H9 (cell line): ENCODE measurements at regions not wholly inside any gene's neighbourhood (a gene's known extent, or its start where the extent isn't known, plus 50 kb on each side); places are given as distances from the start of the nearest gene placed in this dataset.

Experiments
- DNase-seq: peaks from one replicate; pipeline ENCODE4 v3.0.0-alpha.2; 2017
- H2AFZ ChIP-seq: one replicate; pipeline ENCODE4 v1.6.1; 2013; ENCODE audit warnings: mild to moderate bottlenecking, low read length, control low read depth, moderate library complexity
- H2AK5ac ChIP-seq: 2 replicates; pipeline ENCODE4 v1.6.1; 2013; ENCODE audit warnings: low read length, control low read depth, mixed read lengths; ENCODE audit not compliant: insufficient read length
- H2BK120ac ChIP-seq: one replicate; pipeline ENCODE4 v1.6.1; 2013; ENCODE audit warnings: low read depth, mild to moderate bottlenecking, low read length, control low read depth, inconsistent platforms; ENCODE audit not compliant: poor library complexity, severe bottlenecking
- H2BK12ac ChIP-seq: 2 replicates; pipeline ENCODE4 v1.6.1; 2013; ENCODE audit warnings: low read length, control low read depth, mixed read lengths, low read depth; ENCODE audit not compliant: insufficient read length
- H2BK15ac ChIP-seq: 2 replicates; pipeline ENCODE4 v1.6.1; 2013; ENCODE audit warnings: low read depth, low read length, control low read depth
- H2BK20ac ChIP-seq: one replicate; pipeline ENCODE4 v1.6.1; 2013; ENCODE audit warnings: low read depth, mild to moderate bottlenecking, low read length, control low read depth, inconsistent platforms; ENCODE audit not compliant: poor library complexity, severe bottlenecking
- H2BK5ac ChIP-seq: 2 replicates; pipeline ENCODE4 v1.6.1; 2013; ENCODE audit warnings: low read length, control low read depth, mixed read lengths; ENCODE audit not compliant: insufficient read length
- H3K14ac ChIP-seq: 2 replicates; pipeline ENCODE4 v1.6.1; 2013; ENCODE audit warnings: low read length, control low read depth; ENCODE audit not compliant: insufficient read depth
- H3K18ac ChIP-seq: 2 replicates; pipeline ENCODE4 v1.6.1; 2013; ENCODE audit warnings: low read depth, mild to moderate bottlenecking, mixed read lengths, low read length, control low read depth; ENCODE audit not compliant: insufficient read length
- H3K23ac ChIP-seq: 2 replicates; pipeline ENCODE4 v1.6.1; 2013; ENCODE audit warnings: low read length, control low read depth, mixed read lengths, low read depth; ENCODE audit not compliant: insufficient read length
- H3K23me2 ChIP-seq: 2 replicates; pipeline ENCODE4 v1.6.1; 2013; ENCODE audit warnings: low read depth, mild to moderate bottlenecking, mixed read lengths, low read length, control low read depth; ENCODE audit not compliant: insufficient read length, poor library complexity, severe bottlenecking
- H3K27ac ChIP-seq: 2 replicates; pipeline ENCODE4 v1.5.1; 2013; ENCODE audit warnings: low read length, control low read depth, mixed read lengths, low read depth; ENCODE audit not compliant: insufficient read length
- H3K27me3 ChIP-seq: 2 replicates; pipeline ENCODE4 v1.6.1; 2013; ENCODE audit warnings: low read length, control low read depth, inconsistent platforms; ENCODE audit not compliant: insufficient read depth
- H3K4ac ChIP-seq: 2 replicates; pipeline ENCODE4 v1.6.1; 2013; ENCODE audit warnings: low read depth, mild to moderate bottlenecking, control low read depth, inconsistent platforms, low read length, moderate library complexity
- H3K4me1 ChIP-seq: 2 replicates; pipeline ENCODE4 v1.6.1; 2013; ENCODE audit warnings: low read length, control low read depth, inconsistent platforms; ENCODE audit not compliant: insufficient read depth
- H3K4me2 ChIP-seq: 2 replicates; pipeline ENCODE4 v1.6.1; 2013; ENCODE audit warnings: low read length, control low read depth, mixed read lengths; ENCODE audit not compliant: insufficient read length, insufficient read depth
- H3K56ac ChIP-seq: 2 replicates; pipeline ENCODE4 v1.6.1; 2013; ENCODE audit warnings: low read depth, mild to moderate bottlenecking, mixed read lengths, low read length, control low read depth; ENCODE audit not compliant: insufficient read length
- H3K79me1 ChIP-seq: 2 replicates; pipeline ENCODE4 v1.6.1; 2013; ENCODE audit warnings: low read depth, mild to moderate bottlenecking, moderate library complexity, low read length, control low read depth, inconsistent platforms; ENCODE audit not compliant: insufficient read depth, poor library complexity, severe bottlenecking
- H3K79me2 ChIP-seq: 2 replicates; pipeline ENCODE4 v1.6.1; 2013; ENCODE audit warnings: low read length, control low read depth, inconsistent platforms; ENCODE audit not compliant: insufficient read depth
- H3K9ac ChIP-seq: 2 replicates; pipeline ENCODE4 v1.6.1; 2013; ENCODE audit warnings: low read length, control low read depth, mixed read lengths; ENCODE audit not compliant: insufficient read length; ENCODE audit errors: extremely low read depth
- H3K9me3 ChIP-seq: one replicate; pipeline ENCODE4 v1.6.1; 2013; ENCODE audit warnings: low read depth, low read length, inconsistent platforms; ENCODE audit not compliant: control insufficient read depth
- H3T11ph ChIP-seq: one replicate; pipeline ENCODE4 v1.6.1; 2013; ENCODE audit warnings: mild to moderate bottlenecking, low read length, control low read depth, inconsistent platforms
- H4K20me1 ChIP-seq: one replicate; pipeline ENCODE4 v1.6.1; 2013; ENCODE audit not compliant: control insufficient read depth, insufficient read length, insufficient read depth
- H4K5ac ChIP-seq: 2 replicates; pipeline ENCODE4 v1.6.1; 2013; ENCODE audit warnings: low read depth, mild to moderate bottlenecking, mixed read lengths, low read length, control low read depth; ENCODE audit not compliant: insufficient read length
- H4K8ac ChIP-seq: replicated peaks from 2 replicates; pipeline ENCODE4 v1.6.1; 2013; ENCODE audit warnings: low read length, control low read depth, mixed read lengths, low read depth; ENCODE audit not compliant: insufficient read length
- H4K91ac ChIP-seq: 2 replicates; pipeline ENCODE4 v1.6.1; 2013; ENCODE audit warnings: low read depth, mild to moderate bottlenecking, moderate library complexity, mixed read lengths, low read length, control low read depth; ENCODE audit not compliant: insufficient read length
- H3K27ac Mint-ChIP-seq, 3 experiments: 2 replicates in 2 of 3; 3 replicates in 1 of 3; pipeline ENCODE4 v1.8.0; 2020 to 2021; ENCODE audit warnings: mixed read lengths in 3 of 3, mild to moderate bottlenecking in 1 of 3, moderate library complexity in 1 of 3
- H3K27me3 Mint-ChIP-seq: 2 replicates; pipeline ENCODE4 v1.8.0; 2021; ENCODE audit warnings: low read depth, mild to moderate bottlenecking, moderate library complexity, mixed read lengths
- H3K36me3 Mint-ChIP-seq, 3 experiments: 2 replicates in 2 of 3; 3 replicates in 1 of 3; pipeline ENCODE4 v1.8.0; 2020 to 2021; ENCODE audit warnings: low read depth in 3 of 3, mixed read lengths in 3 of 3; ENCODE audit not compliant: insufficient read depth in 1 of 3
- H3K4me1 Mint-ChIP-seq, 2 experiments: 2 replicates each; pipeline ENCODE4 v1.8.0; 2020; ENCODE audit warnings: mixed read lengths in 2 of 2
- H3K4me3 Mint-ChIP-seq, 2 experiments: 2 replicates in 1 of 2; 3 replicates in 1 of 2; pipeline ENCODE4 v1.8.0; 2020 to 2021; ENCODE audit warnings: mild to moderate bottlenecking in 2 of 2, mixed read lengths in 2 of 2, moderate library complexity in 1 of 2
- H3K9me3 Mint-ChIP-seq, 2 experiments: 2 replicates in 1 of 2; 3 replicates in 1 of 2; pipeline ENCODE4 v1.8.0; 2020; ENCODE audit warnings: mild to moderate bottlenecking in 2 of 2, mixed read lengths in 2 of 2, moderate library complexity in 1 of 2
- CTCF ChIP-seq: fragments of 200-600 bp; sonication (generic); conservative IDR thresholded peaks from 3 replicates; pipeline ENCODE4 v1.8.0; 2021; ENCODE audit warnings: antibody characterized with exemption, mild to moderate bottlenecking
- WGBS: extraction: QIAGEN DNeasy Blood & Tissue Kit; methylation state at CpG from one replicate; pipeline ENCODE4 v1.1.7; 2013; ENCODE audit warnings: missing lambda C conversion rate, low lambda C conversion rate, mixed read lengths; ENCODE audit not compliant: insufficient read length; ENCODE audit errors: extremely low coverage; 5-methylcytosine and 5-hydroxymethylcytosine counted together

GRCh38 chrX:35670889-35671288, 127.3 kb upstream of the MAGEB16 start:
- H2AFZ ChIP-seq = no peak overlapping the region
- no peak overlapping the region for H3K14ac ChIP-seq
- no CpG with 5 or more reads among the region's 5 CpGs for WGBS
- no peak overlapping the region for H2BK20ac ChIP-seq
- no peak overlapping the region for H2AK5ac ChIP-seq
- no peak overlapping the region for H3T11ph ChIP-seq
- H3K79me2 ChIP-seq = no peaks in the 10 kb centered on the region
- H3K27me3 ChIP-seq = no peaks in the 10 kb centered on the region
- no peak overlapping the region for H3K9ac ChIP-seq
- H2BK12ac ChIP-seq = no peak overlapping the region
- no peak overlapping the region for H3K23ac ChIP-seq
- H3K4ac ChIP-seq = no peak overlapping the region
- no peaks in the 10 kb centered on the region; the same call in 1 of the 2 replicates for H3K4me1 ChIP-seq
- H3K4me3 Mint-ChIP-seq = no peak overlapping the region
- peaks cover 0 to 4% (median 4%) of the 10 kb centered on the region in 3 experiments; a peak in 4 of 7 replicates for H3K36me3 Mint-ChIP-seq
- H4K5ac ChIP-seq = no peak overlapping the region
- H3K79me1 ChIP-seq = no peaks in the 10 kb centered on the region
- no peak overlapping the region for H2BK120ac ChIP-seq
- H4K20me1 ChIP-seq = no peaks in the 10 kb centered on the region
- no peak for TF ChIP-seq CTCF
- peaks cover 49 to 63% of the 10 kb centered on the region in 2 experiments for H3K9me3 Mint-ChIP-seq
- H3K23me2 ChIP-seq = no peaks in the 10 kb centered on the region
- H3K4me2 ChIP-seq = no peak overlapping the region
- no peak overlapping the region for H4K91ac ChIP-seq
- peaks cover 1% of the 10 kb centered on the region; the same call in 1 of the 2 replicates for H3K27me3 Mint-ChIP-seq
- H3K27ac ChIP-seq = no peak overlapping the region
- H2BK15ac ChIP-seq = no peak overlapping the region
- H2BK5ac ChIP-seq = no peak overlapping the region
- peaks cover 5 to 8% of the 10 kb centered on the region in 2 experiments for H3K4me1 Mint-ChIP-seq
- no peak overlapping the region for H3K18ac ChIP-seq
- H3K56ac ChIP-seq = no peak overlapping the region
- DNase-seq = no peak
- H3K9me3 ChIP-seq = peaks cover 4% of the 10 kb centered on the region
- H4K8ac ChIP-seq = no peak overlapping the region
- no peak overlapping the region for H3K27ac Mint-ChIP-seq
